ENCODE measurements at regions not wholly inside any gene's neighbourhood (a gene's known extent, or its start where the extent isn't known, plus 50 kb on each side); places are given as distances from the start of the nearest gene placed in this dataset.

- DNase-seq (ENCODE audit: extremely low read depth in 1 of 2, low read depth in 1 of 2) = no peak
Observed at GRCh38 chr16:59213952-59214351, 479.8 kb upstream of the GOT2 start.

GRCh38 chr16:59212492-59213024, 478.4 kb upstream of the GOT2 start:
- no peak for DNase-seq (ENCODE audit: extremely low read depth in 1 of 2, low read depth in 1 of 2)

DNA sequence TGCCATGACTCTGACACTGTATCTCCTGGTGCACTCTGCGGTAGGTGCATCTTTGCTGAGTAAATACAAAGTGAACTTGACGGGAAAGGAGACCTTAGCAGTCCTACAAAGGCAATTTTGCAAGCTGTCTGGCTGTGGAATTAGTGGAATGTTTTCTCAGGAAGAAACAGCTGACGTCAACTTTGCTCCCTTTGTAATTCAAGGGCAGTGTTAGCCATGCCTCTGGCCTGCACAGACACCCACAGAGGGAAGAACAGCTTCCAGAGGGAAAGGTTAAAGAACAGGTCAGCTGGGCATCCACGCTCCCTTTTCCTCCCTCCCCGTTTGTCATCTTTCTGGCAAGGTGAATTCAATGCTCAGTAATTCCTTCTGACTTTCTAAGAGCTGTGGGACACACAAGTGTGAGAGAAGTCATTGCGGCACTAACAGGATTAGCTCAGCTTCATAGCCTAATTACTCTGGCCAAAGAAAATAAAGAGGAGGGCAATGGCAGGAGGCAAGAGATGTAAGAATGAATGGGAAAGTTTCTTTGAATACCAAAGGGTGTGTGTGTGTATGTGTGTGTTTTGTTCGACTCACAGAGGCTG, 476.9 kb upstream of the GOT2 start:
- no peak for DNase-seq (ENCODE audit: extremely low read depth in 1 of 2, low read depth in 1 of 2)

DNA sequence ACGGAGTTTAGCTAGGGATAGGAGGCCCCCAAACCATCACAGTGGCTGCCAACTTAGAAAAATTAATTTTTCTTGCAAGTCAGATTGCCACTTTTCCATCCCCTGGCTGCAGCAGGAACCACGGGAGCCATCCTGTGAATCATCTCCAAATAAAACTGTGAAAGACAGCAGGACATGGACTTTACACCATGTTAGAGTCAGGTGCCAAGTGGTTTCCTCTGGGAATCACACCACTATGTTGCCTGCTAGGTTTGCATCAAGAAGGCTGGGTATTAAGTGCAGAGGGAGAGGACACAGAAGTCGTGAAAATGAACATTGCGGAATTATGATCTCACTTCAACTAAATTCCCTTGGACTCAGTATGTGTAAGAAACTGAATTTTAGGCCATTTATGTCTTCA, 471.3 kb upstream of the GOT2 start:
- no peak for DNase-seq (ENCODE audit: extremely low read depth in 1 of 2, low read depth in 1 of 2)

- no peak for DNase-seq (ENCODE audit: extremely low read depth in 1 of 2, low read depth in 1 of 2)
Observed at GRCh38 chr16:59204589-59204988, 470.5 kb upstream of the GOT2 start.

DNA sequence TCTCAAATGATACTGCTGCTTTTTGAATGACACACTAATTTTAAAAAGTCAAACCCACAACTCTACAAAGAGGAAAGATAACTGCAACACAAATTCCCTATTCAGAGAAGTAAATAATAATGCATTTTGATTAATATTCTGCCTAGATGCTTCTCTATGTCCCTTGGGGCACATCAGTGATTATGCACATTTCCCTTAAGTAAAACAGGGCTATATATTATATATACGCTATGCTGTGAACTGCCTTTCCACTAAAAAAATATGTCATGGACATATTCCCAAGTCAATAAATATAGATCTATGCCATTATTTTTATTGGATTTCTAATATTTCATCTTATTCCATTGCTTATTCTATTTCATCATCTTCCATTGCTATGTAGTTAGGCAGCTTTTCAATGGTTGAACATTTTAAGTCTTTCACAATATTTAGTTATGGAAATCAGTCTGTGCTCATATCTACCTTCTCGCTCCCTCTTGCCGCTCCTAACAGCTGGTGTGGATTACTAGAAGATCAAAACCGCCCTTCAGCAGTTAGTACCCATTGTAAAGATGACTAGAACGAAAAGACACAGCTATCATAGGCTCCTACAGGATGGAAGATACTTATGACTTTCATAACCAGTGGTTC, 468.2 kb upstream of the GOT2 start:
- DNase-seq (ENCODE audit: extremely low read depth in 1 of 2, low read depth in 1 of 2) = no peak

DNA sequence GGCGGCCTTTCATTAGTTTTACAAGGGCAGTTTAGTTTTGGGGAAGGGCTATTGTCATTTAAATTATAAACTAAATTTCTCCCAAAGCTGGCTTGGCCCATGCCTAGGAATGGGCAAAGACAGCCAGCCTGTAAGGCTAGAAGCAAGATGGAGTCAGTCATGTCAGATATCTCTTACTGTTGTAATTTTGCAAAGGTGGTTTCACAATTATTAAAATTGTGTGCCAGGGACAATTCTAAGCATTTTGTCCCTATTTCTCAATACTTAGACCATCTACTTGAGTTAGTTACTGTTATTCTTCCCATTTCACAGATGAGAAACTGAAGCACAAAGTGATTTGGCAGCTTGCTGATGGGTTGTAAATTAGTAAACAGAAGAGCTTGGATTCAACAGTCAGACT, 467.7 kb upstream of the GOT2 start:
- no peak for DNase-seq (ENCODE audit: extremely low read depth in 1 of 2, low read depth in 1 of 2)

- DNase-seq (ENCODE audit: extremely low read depth in 1 of 2, low read depth in 1 of 2) = no peak
Observed at GRCh38 chr16:59201160-59201559, 467.0 kb upstream of the GOT2 start.

- DNase-seq (ENCODE audit: extremely low read depth in 1 of 2, low read depth in 1 of 2) = no peak
Observed at GRCh38 chr16:59198487-59198886, 464.4 kb upstream of the GOT2 start.

DNA sequence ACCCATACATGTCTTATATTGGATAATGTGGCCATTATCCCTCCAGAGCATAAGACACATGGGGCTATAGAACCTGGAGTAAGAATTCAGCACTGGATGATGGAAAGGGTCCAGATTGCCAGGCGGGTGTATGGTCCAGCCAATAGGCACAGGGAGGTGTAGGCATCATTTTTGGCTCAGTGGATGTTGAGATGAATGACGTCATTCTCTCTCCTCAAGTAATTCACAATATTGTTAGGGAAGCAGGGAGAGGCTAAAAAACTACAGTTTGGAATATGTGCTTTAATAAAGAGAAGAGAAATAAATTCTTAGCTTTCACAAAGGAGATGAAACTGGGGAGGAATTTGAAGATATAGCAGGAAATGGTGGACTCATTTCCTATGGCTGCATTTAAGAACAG, 461.1 kb upstream of the GOT2 start:
- no peak for DNase-seq (ENCODE audit: extremely low read depth in 1 of 2, low read depth in 1 of 2)

DNA sequence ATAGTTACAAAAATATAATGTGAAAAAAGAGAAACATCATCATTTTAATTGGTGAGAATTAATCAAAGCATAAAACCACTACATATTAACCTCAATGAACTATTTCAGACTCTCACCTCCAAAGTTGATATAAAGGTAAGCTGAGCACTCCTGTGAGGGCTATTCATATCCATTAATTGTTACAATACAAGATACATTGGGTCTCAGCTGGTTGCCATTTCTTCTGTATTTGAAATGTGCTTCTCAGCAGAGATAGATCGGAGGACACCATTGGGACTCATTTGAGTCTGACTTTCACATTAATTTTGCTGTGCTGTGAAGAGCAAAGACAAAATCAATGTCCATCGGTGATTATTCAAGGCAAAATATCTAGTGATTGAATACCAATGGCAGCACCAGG, 459.5 kb upstream of the GOT2 start:
- DNase-seq (ENCODE audit: extremely low read depth in 1 of 2, low read depth in 1 of 2) = no peak

DNA sequence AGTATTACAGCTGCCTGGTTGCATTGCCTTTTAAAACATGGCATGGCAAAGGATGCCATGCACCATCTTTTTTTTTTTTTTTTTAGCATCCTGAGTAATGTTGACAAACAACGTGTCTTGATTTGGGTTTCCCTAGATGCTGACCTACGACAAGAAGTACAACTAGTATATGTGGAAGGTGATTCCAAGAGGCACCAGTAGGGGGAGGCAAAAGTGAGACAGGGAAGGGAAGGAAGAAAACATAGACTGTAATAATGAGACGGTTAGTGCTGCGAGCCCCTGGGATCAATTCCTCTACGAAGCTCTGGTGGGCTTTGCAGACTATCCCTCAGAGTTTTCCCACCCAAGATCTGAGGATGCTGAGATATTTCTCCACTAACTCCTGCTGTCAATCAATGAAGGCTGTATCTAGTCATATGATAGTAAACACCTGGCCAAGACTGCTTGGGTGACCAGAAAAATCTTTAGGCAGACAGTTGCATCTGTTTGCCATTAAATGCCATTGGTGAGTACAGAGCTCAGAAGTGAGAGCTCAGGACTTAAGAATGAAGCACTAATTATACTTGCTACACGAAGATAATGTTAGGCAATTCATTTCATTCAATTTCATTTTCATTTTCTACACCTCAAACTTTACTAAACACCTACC, 458.6 kb upstream of the GOT2 start:
- DNase-seq (ENCODE audit: extremely low read depth in 1 of 2, low read depth in 1 of 2) = no peak

DNA sequence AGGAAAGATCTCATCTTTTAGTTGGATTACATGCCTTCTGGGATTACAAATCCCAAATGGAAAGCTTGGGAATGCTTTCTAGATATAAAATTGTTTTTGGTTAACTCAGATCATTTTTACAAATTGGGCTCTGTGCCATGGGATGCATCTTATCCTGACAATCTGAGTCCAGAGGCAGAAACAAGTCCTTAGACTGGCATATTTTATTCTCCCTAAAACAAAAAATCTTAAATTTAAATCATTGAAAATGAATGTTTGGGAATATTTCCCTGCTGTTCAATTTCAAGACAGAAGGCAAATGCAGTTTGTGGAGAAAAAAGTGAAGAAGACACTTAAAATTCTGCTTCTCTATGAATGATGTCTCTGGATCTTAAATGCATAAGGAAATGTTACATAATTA, 456.6 kb upstream of the GOT2 start:
- DNase-seq (ENCODE audit: extremely low read depth in 1 of 2, low read depth in 1 of 2) = no peak

DNA sequence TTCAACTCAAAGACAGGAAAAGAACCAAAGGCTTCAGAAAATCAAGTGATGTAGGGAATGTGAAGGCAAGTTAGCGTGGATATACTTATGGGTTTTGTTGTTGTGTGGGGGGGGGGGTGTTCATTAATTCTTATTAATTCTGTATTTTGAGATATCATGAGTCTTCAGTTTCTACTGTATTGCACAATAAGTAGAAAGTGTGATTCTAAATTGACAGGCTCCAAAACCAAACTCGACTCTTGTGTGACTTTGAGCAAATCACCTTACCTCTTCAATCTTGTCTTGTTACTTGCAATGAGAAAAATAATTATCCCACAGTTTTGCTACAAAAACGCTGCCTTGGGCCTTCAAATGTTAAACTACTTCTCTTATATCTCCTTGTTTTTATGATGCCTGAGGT, 453.9 kb upstream of the GOT2 start:
- no peak for DNase-seq (ENCODE audit: extremely low read depth in 1 of 2, low read depth in 1 of 2)

- DNase-seq (ENCODE audit: extremely low read depth in 1 of 2, low read depth in 1 of 2) = no peak
Observed at GRCh38 chr16:59181821-59182420, 447.8 kb upstream of the GOT2 start.

DNA sequence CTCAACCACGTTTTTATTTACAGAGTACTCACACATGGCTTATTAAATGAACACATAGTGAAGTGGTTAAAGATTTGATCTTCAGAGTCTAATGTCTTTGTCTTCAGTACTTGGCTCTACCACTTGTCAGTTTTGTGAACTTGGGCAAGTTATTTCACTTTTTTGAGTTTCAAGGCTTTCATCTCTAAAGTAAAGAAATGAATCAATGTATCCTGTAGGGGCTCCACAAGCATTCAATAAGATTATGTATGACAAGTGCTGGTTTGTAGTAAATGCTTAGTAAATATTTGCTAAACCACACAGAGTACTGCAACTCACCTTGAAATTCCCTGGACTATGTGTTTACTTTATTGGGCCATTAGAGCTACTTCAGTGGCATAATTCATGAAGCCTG, 446.0 kb upstream of the GOT2 start:
- no peak for DNase-seq (ENCODE audit: extremely low read depth in 1 of 2, low read depth in 1 of 2)

DNA sequence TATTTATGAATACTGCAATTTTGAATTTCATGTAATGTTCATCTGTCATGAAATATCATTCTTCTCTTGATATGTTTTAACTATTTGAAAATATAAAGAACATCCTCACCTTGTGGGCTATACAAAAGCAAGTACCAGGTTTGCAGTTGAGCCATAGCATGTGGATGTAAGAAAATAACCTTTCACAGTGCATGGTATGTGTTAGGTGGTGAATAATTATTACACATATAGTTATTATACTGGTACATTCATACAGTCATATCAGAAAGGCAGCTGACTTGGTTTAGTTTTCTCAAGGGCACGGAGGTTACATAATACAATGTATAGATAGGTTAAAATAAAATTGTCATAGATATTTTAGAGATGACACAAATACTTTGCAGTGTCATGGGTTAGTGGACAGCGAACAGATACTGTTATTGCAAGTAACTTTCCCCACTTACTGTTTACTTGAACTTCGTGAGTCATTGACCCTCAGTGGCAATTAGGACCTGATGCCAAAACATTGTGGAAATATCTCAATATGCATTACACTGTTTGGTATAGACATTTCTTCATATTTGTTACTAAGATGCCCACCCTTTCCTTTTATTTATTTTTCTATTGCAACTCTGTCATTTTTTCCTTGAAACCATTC, 445.4 kb upstream of the GOT2 start:
- DNase-seq (ENCODE audit: extremely low read depth in 1 of 2, low read depth in 1 of 2) = no peak

GRCh38 chr16:59173408-59173831, 439.3 kb upstream of the GOT2 start:
- no peak for DNase-seq (ENCODE audit: extremely low read depth in 1 of 2, low read depth in 1 of 2)

DNA sequence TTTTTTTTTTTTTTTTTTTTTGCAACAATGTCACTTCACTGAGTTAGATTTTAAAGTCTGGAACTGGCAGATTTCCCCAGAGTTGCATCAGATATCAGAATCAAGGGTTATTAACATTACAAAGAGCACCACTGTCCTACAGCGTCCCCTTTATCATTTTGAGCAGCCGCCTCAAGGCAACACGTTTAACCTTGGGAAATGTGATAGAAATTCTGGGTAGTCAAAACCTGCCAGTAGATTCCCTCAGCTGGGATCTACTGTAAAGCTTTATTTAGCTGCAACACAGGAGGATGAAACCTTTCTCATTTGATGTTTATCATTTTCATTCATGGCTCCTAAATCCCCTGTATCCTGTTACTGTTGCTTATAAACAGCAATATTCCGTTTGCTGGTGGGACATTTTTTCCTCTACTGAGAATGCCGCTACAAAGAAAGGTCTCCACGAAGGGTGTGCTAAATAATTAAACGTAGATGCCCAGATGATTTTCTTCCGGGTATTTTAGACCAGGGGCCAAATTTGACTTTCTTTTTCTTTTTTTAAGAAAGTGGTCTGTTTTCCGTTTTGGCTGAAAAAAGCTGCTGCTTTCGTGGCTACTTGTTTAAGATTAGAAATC, 436.1 kb upstream of the GOT2 start:
- DNase-seq (ENCODE audit: extremely low read depth in 1 of 2, low read depth in 1 of 2) = no peak

DNA sequence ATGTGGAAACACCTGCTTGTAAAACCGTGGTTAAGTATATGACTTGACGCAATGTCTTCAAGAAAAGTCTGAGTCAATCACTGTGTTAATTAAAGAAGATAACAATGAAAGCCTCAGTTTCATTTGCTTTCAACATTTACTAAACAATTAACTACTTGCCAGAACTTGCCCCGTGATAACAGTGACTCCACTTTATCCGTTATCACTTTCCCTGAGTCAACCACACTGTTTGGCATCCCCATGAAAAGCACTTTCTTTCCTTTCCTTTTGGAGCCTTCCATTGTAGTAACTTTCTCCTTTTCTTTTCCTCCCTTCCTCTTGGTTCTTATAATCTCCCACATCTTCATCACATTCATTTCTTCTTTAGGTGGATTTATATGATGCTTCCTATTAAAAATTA, 435.1 kb upstream of the GOT2 start:
- no peak for DNase-seq (ENCODE audit: extremely low read depth in 1 of 2, low read depth in 1 of 2)

DNA sequence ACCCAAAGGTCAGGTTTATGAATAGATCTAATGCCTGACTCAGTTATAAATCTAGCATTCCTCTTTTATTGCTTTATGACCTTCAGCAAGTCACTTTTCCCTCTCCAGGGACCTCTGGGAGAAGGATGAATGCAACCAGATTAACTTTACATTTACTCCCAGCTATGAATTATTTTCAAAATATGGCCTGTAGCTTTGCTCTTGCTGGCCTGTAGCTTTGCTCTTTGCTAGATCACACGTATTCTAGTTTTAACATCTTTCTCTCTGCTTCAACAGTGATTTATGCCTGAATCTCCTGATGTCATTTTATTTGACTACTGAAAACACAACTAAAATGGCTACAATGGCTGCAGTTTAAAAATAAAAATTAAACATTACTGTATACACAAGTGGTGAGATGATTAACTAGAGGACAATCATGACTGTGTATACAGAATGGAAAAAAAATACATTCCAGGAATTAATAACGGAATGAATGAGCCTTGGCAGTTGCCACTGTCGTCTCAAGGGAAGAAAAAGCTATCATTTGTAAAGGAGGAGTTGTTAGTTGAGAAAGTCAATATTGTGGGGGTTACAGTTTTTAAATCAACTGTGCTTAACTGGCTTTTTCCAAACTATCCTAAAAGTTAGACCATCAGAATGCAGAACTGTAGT, 434.5 kb upstream of the GOT2 start:
- DNase-seq (ENCODE audit: extremely low read depth in 1 of 2, low read depth in 1 of 2) = no peak
